H1 (cell line): ENCODE measurements at regions not wholly inside any gene's neighbourhood (a gene's known extent, or its start where the extent isn't known, plus 50 kb on each side); places are given as distances from the start of the nearest gene placed in this dataset.

Source experiments
- BACH1 ChIP-seq: IDR thresholded peaks from 2 replicates; pipeline ENCODE4 v1.6.1; 2012; ENCODE audit warnings: low read length, improper control_type of control experiment
- CEBPB ChIP-seq: IDR thresholded peaks from 2 replicates; pipeline ENCODE4 v1.6.1; 2012; ENCODE audit warnings: low read depth, low read length
- EP300 ChIP-seq, 2 experiments: IDR thresholded peaks; 1 replicate in 1 of 2; 2 replicates in 1 of 2; pipeline ENCODE4 v1.6.1; 2011 to 2012; ENCODE audit warnings: low read depth in 2 of 2, low read length in 2 of 2, mild to moderate bottlenecking in 2 of 2, borderline replicate concordance in 1 of 2, inconsistent platforms in 1 of 2, moderate library complexity in 1 of 2
- EZH2 ChIP-seq: fragments of 200-600 bp; sonication (generic); IDR thresholded peaks from 2 replicates; pipeline ENCODE4 v1.7.1; 2012; ENCODE audit warnings: low read depth, mild to moderate bottlenecking, moderate library complexity, low read length, inconsistent platforms; ENCODE audit not compliant: severe bottlenecking
- JUND ChIP-seq: IDR thresholded peaks from 2 replicates; pipeline ENCODE4 v1.6.1; 2011; ENCODE audit warnings: mild to moderate bottlenecking, improper control_type of control experiment, low read length
- POLR2AphosphoS5 ChIP-seq: IDR thresholded peaks from 2 replicates; pipeline ENCODE4 v1.6.1; 2011; ENCODE audit warnings: low read depth, low read length
- TBP ChIP-seq: IDR thresholded peaks from 2 replicates; pipeline ENCODE4 v1.6.1; 2011; ENCODE audit warnings: low read depth, low read length, improper control_type of control experiment
- TF ChIP-seq, protein P1 (sequence below): IDR thresholded peaks from 2 replicates; pipeline ENCODE4 v1.6.1; 2012; ENCODE audit warnings: low read length, inconsistent platforms
- TF ChIP-seq, protein P2 (sequence below), 3 experiments: IDR thresholded peaks; 1 replicate in 2 of 3; 2 replicates in 1 of 3; pipeline versions ENCODE4 v1.5.1 to v1.6.1; 2011; ENCODE audit warnings: low read length in 3 of 3, mild to moderate bottlenecking in 3 of 3, inconsistent platforms in 2 of 3, low read depth in 1 of 3, moderate library complexity in 1 of 3; ENCODE audit not compliant: insufficient read depth in 1 of 3; ENCODE audit errors: control extremely low read depth in 1 of 3
- TF ChIP-seq, protein P3 (sequence below): IDR thresholded peaks from 2 replicates; pipeline ENCODE4 v1.6.1; 2011; ENCODE audit warnings: low read length, improper control_type of control experiment
- TF ChIP-seq, protein P4 (sequence below): IDR thresholded peaks from 2 replicates; pipeline ENCODE4 v1.6.1; 2012; ENCODE audit warnings: inconsistent platforms

DNA sequence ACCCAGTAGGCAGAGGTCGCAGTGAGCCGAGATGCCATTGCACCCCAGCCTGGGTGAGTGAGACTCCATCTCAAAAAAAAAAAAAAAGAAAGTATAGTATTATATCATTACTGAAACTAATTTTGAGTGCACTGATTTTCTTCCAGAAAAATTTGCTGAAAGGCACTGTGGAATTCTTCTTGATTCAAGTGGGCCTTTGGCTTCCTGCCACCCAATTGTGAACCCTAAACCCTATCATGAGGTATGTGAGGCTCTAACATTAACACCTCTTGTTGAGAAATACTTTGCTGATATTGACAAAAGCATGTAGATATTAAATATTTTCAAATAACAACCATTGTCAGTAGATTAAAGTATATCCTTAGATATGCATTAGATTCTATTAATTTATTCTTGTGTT is 211.2 kb downstream of the LRRK2 start:
- TF ChIP-seq, protein P1, sequence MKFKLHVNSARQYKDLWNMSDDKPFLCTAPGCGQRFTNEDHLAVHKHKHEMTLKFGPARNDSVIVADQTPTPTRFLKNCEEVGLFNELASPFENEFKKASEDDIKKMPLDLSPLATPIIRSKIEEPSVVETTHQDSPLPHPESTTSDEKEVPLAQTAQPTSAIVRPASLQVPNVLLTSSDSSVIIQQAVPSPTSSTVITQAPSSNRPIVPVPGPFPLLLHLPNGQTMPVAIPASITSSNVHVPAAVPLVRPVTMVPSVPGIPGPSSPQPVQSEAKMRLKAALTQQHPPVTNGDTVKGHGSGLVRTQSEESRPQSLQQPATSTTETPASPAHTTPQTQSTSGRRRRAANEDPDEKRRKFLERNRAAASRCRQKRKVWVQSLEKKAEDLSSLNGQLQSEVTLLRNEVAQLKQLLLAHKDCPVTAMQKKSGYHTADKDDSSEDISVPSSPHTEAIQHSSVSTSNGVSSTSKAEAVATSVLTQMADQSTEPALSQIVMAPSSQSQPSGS = no peak
- TF ChIP-seq BACH1 = no peak
- TF ChIP-seq, protein P2, sequence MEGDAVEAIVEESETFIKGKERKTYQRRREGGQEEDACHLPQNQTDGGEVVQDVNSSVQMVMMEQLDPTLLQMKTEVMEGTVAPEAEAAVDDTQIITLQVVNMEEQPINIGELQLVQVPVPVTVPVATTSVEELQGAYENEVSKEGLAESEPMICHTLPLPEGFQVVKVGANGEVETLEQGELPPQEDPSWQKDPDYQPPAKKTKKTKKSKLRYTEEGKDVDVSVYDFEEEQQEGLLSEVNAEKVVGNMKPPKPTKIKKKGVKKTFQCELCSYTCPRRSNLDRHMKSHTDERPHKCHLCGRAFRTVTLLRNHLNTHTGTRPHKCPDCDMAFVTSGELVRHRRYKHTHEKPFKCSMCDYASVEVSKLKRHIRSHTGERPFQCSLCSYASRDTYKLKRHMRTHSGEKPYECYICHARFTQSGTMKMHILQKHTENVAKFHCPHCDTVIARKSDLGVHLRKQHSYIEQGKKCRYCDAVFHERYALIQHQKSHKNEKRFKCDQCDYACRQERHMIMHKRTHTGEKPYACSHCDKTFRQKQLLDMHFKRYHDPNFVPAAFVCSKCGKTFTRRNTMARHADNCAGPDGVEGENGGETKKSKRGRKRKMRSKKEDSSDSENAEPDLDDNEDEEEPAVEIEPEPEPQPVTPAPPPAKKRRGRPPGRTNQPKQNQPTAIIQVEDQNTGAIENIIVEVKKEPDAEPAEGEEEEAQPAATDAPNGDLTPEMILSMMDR (IDR thresholded peaks at IDR 0.05; ENCODE audit: control extremely low read depth in 1 of 3, insufficient read depth in 1 of 3, low read depth in 1 of 3, low read length in 3 of 3) = no peak
- TF ChIP-seq JUND = no peak
- no peak for TF ChIP-seq EP300 (IDR thresholded peaks at IDR 0.05; ENCODE audit: borderline replicate concordance in 1 of 2, low read depth in 2 of 2, low read length in 2 of 2)
- TF ChIP-seq POLR2AphosphoS5 = no peak
- no peak for TF ChIP-seq CEBPB
- TF ChIP-seq EZH2 = no peak
- TF ChIP-seq, protein P3, sequence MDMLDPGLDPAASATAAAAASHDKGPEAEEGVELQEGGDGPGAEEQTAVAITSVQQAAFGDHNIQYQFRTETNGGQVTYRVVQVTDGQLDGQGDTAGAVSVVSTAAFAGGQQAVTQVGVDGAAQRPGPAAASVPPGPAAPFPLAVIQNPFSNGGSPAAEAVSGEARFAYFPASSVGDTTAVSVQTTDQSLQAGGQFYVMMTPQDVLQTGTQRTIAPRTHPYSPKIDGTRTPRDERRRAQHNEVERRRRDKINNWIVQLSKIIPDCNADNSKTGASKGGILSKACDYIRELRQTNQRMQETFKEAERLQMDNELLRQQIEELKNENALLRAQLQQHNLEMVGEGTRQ = no peak
- TF ChIP-seq, protein P4, sequence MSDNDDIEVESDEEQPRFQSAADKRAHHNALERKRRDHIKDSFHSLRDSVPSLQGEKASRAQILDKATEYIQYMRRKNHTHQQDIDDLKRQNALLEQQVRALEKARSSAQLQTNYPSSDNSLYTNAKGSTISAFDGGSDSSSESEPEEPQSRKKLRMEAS = no peak
- TF ChIP-seq TBP = no peak
